GM23248 (cell line): ENCODE measurements at regions not wholly inside any gene's neighbourhood (a gene's known extent, or its start where the extent isn't known, plus 50 kb on each side); places are given as distances from the start of the nearest gene placed in this dataset.

ENCODE experiments used
- EZH2 ChIP-seq: fragments of 200-600 bp; sonication (generic); IDR thresholded peaks from 2 replicates; pipeline ENCODE4 v1.6.1; 2018; ENCODE audit warnings: antibody characterized with exemption, mild to moderate bottlenecking; ENCODE audit not compliant: insufficient read depth, poor library complexity, severe bottlenecking
- EZH2phosphoT487 ChIP-seq: fragments of 200-600 bp; sonication (generic); IDR thresholded peaks from 2 replicates; pipeline ENCODE4 v1.6.1; 2018; ENCODE audit warnings: antibody characterized with exemption, moderate library complexity, mild to moderate bottlenecking, low read depth; ENCODE audit not compliant: insufficient read depth

DNA sequence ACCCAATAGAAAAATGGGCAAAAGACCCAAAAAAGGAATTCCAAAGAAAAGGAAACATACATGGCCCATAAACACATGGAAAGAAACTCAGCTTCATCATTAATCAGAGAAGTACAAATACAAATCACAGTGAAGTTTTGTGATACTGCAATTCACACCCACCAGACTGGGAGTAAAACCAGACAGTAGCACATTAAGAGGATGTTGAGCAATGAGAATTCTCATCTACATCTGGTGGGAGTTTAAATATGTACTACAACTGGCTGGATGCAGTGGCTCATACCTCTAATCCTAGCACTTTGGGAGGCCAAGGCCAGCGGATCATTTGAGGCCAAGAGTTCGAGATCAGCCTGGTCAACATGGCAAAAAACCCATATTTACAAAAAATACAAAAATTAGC, 125.7 kb upstream of the PHACTR1 start:
- TF ChIP-seq EZH2 (no peak), EZH2phosphoT487 (no peak)
